ENCODE measurements at regions not wholly inside any gene's neighbourhood (a gene's known extent, or its start where the extent isn't known, plus 50 kb on each side); places are given as distances from the start of the nearest gene placed in this dataset.

DNA sequence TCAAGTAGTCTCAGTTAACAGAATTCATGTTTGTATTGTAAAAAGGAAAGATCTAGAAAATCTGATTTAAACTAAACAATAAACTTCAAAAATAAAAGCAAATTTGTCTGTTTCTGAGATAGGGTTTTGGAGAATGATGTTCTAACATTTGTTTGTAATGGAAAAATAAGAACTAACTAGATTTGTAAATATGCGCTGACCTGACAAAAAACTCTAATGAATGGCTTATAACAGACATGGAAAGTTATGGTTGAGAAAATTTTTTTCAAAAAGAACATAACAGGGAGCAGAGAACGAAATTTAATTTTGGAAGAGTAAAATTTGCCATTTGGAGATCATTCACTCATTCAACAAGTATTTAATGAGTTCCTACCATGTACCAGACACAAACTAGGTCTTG is 179.0 kb upstream of the TARS1 start:
- Histone ChIP-seq H3K27me3 (ENCODE audit: low read depth, low read length) (no peaks in the 10 kb centered on the region), H3K4me2 (ENCODE audit: low read length) (no peak overlapping the region), H4K20me1 (ENCODE audit: insufficient read depth, low read length) (no peaks in the 10 kb centered on the region), H3K9ac (ENCODE audit: low read length) (no peak overlapping the region), H3K36me3 (replicated peaks; ENCODE audit: low read depth, low read length) (no peaks in the 10 kb centered on the region), H3K4me1 (ENCODE audit: low read length) (no peaks in the 10 kb centered on the region), H3K79me2 (ENCODE audit: low read length) (no peaks in the 10 kb centered on the region), H3K27ac (ENCODE audit: low read length) (no peak overlapping the region), H2AFZ (ENCODE audit: low read depth, low read length) (no peak overlapping the region), H3K4me3 (ENCODE audit: low read length) (no peak overlapping the region), H3K9me3 (ENCODE audit: insufficient read depth, low read length) (no peaks in the 10 kb centered on the region)
- no peak for TF ChIP-seq CTCF (IDR thresholded peaks at IDR 0.05; ENCODE audit: low read depth, low read length)
- no peak for TF ChIP-seq EZH2phosphoT487 (IDR thresholded peaks at IDR 0.05; ENCODE audit: low read depth)

- H3K4me3 ChIP-seq (ENCODE audit: low read length), result no peak overlapping the region
- H3K79me2 ChIP-seq (ENCODE audit: low read length), result no peaks in the 10 kb centered on the region
- no peak overlapping the region for H3K27ac ChIP-seq (ENCODE audit: low read length)
- TF ChIP-seq CTCF (IDR thresholded peaks at IDR 0.05; ENCODE audit: low read depth, low read length), result no peak
- TF ChIP-seq EZH2phosphoT487 (IDR thresholded peaks at IDR 0.05; ENCODE audit: low read depth), result no peak
- no peaks in the 10 kb centered on the region for H3K4me1 ChIP-seq (ENCODE audit: low read length)
- H3K4me2 ChIP-seq (ENCODE audit: low read length), result no peak overlapping the region
- no peak overlapping the region for H3K9ac ChIP-seq (ENCODE audit: low read length)
- H2AFZ ChIP-seq (ENCODE audit: low read depth, low read length), result no peak overlapping the region
- H3K27me3 ChIP-seq (ENCODE audit: low read depth, low read length), result no peaks in the 10 kb centered on the region
- no peaks in the 10 kb centered on the region for H3K36me3 ChIP-seq (replicated peaks; ENCODE audit: low read depth, low read length)
- no peaks in the 10 kb centered on the region for H4K20me1 ChIP-seq (ENCODE audit: insufficient read depth, low read length)
- no peaks in the 10 kb centered on the region for H3K9me3 ChIP-seq (ENCODE audit: insufficient read depth, low read length)
Observed at GRCh38 chr5:33267801-33268200, 173.0 kb upstream of the TARS1 start.

- no peak for TF ChIP-seq CTCF (IDR thresholded peaks at IDR 0.05; ENCODE audit: low read depth, low read length)
- no peak for TF ChIP-seq EZH2phosphoT487 (IDR thresholded peaks at IDR 0.05; ENCODE audit: low read depth)
- Histone ChIP-seq H3K27ac (ENCODE audit: low read length) (no peak overlapping the region), H3K9ac (ENCODE audit: low read length) (no peak overlapping the region), H3K27me3 (ENCODE audit: low read depth, low read length) (no peaks in the 10 kb centered on the region), H2AFZ (ENCODE audit: low read depth, low read length) (no peak overlapping the region), H3K4me2 (ENCODE audit: low read length) (no peak overlapping the region), H4K20me1 (ENCODE audit: insufficient read depth, low read length) (no peaks in the 10 kb centered on the region), H3K79me2 (ENCODE audit: low read length) (no peaks in the 10 kb centered on the region), H3K9me3 (ENCODE audit: insufficient read depth, low read length) (no peaks in the 10 kb centered on the region), H3K36me3 (replicated peaks; ENCODE audit: low read depth, low read length) (no peaks in the 10 kb centered on the region), H3K4me1 (ENCODE audit: low read length) (no peaks in the 10 kb centered on the region), H3K4me3 (ENCODE audit: low read length) (no peak overlapping the region)
Observed at GRCh38 chr5:33268374-33268773, 172.4 kb upstream of the TARS1 start.

DNA sequence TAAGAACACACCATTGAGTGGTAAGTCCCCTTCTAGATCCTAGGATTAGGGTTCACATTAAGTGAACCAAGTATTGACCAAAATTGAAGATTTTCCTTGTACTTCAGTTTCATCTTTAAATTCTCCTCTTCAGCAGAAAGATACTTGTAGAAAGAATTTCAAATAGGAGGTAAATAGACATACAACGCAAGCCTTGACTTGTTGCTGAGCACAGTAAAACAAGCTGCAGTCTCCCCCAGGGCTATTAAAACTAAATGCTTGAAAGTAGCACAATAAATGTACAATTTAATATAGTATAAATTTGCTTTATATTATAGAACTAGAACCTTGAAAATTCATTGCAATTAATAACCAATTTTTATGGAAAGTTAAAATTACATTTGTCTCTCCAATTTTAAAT is 170.1 kb upstream of the TARS1 start:
- Histone ChIP-seq H3K27ac (ENCODE audit: low read length) (no peak overlapping the region), H3K9ac (ENCODE audit: low read length) (no peak overlapping the region), H3K36me3 (replicated peaks; ENCODE audit: low read depth, low read length) (no peaks in the 10 kb centered on the region), H3K9me3 (ENCODE audit: insufficient read depth, low read length) (no peaks in the 10 kb centered on the region), H3K27me3 (ENCODE audit: low read depth, low read length) (no peaks in the 10 kb centered on the region), H3K4me2 (ENCODE audit: low read length) (no peak overlapping the region), H2AFZ (ENCODE audit: low read depth, low read length) (no peak overlapping the region), H3K4me1 (ENCODE audit: low read length) (no peaks in the 10 kb centered on the region), H4K20me1 (ENCODE audit: insufficient read depth, low read length) (no peaks in the 10 kb centered on the region), H3K4me3 (ENCODE audit: low read length) (no peak overlapping the region), H3K79me2 (ENCODE audit: low read length) (no peaks in the 10 kb centered on the region)
- TF ChIP-seq EZH2phosphoT487 (IDR thresholded peaks at IDR 0.05; ENCODE audit: low read depth) (no peak), CTCF (IDR thresholded peaks at IDR 0.05; ENCODE audit: low read depth, low read length) (no peak)
